Large intestine (tissue), 3 donors: ENCODE measurements at regions not wholly inside any gene's neighbourhood (a gene's known extent, or its start where the extent isn't known, plus 50 kb on each side); places are given as distances from the start of the nearest gene placed in this dataset.
"Not testable (repeated sequence)": the region's sequence is repeated elsewhere in the genome, so short reads cannot be mapped to it uniquely, and the experiment has no call there.

ENCODE experiments used
- DNase-seq, 2 donors: peaks; one replicate each; pipeline versions ENCODE4 v3.0.0 to v3.0.0-alpha.2; 2013
- H3K27ac ChIP-seq: one replicate; pipeline ENCODE4 v1.5.1; 2013; ENCODE audit warnings: low read length
- H3K27me3 ChIP-seq: 2 replicates; pipeline ENCODE4 v1.6.1; 2013; ENCODE audit warnings: low read length; ENCODE audit not compliant: control insufficient read depth, insufficient read depth
- H3K36me3 ChIP-seq: 2 replicates; pipeline ENCODE4 v1.6.1; 2013; ENCODE audit warnings: low read length; ENCODE audit not compliant: control insufficient read depth, insufficient read depth
- H3K4me1 ChIP-seq: one replicate; pipeline ENCODE4 v1.6.1; 2013; ENCODE audit warnings: low read length; ENCODE audit not compliant: control insufficient read depth, insufficient read depth
- H3K4me3 ChIP-seq: one replicate; pipeline ENCODE4 v1.5.1; 2013; ENCODE audit warnings: low read length
- H3K9me3 ChIP-seq: one replicate; pipeline ENCODE4 v1.6.1; 2013; ENCODE audit warnings: mild to moderate bottlenecking, low read depth, low read length, moderate library complexity; ENCODE audit not compliant: control insufficient read depth
- WGBS: methylation state at CpG from one replicate; pipeline ENCODE4 v1.1.5; 2013; ENCODE audit warnings: low lambda C conversion rate; ENCODE audit not compliant: insufficient coverage; 5-methylcytosine and 5-hydroxymethylcytosine counted together

GRCh38 chr13:43946281-43946680, 66.6 kb downstream of the LACC1 start:
- Histone ChIP-seq H3K36me3 (no peaks in the 10 kb centered on the region), H3K4me3 (no peak overlapping the region), H3K4me1 (no peaks in the 10 kb centered on the region), H3K27me3 (no peaks in the 10 kb centered on the region), H3K9me3 (peaks cover 3% of the 10 kb centered on the region), H3K27ac (no peak overlapping the region)
- WGBS, result no CpG with 5 or more reads among the region's 3 CpGs
- no peak for DNase-seq

GRCh38 chr13:43947897-43948458, 68.3 kb downstream of the LACC1 start:
- Histone ChIP-seq H3K4me3 (no peak overlapping the region), H3K9me3 (peaks cover 3% of the 10 kb centered on the region), H3K27ac (no peak overlapping the region), H3K4me1 (no peaks in the 10 kb centered on the region), H3K27me3 (no peaks in the 10 kb centered on the region), H3K36me3 (no peaks in the 10 kb centered on the region)
- WGBS, result no CpG with 5 or more reads among the region's 3 CpGs
- no peak for DNase-seq

- no peak for DNase-seq
- no peaks in the 10 kb centered on the region for H3K9me3 ChIP-seq
- H3K36me3 ChIP-seq, result no peaks in the 10 kb centered on the region
- H3K27me3 ChIP-seq, result peaks cover 3% of the 10 kb centered on the region
- H3K27ac ChIP-seq, result no peak overlapping the region
- H3K4me1 ChIP-seq, result no peaks in the 10 kb centered on the region
- 83% methylated on average over 2 of the region's 2 CpGs for WGBS
- no peak overlapping the region for H3K4me3 ChIP-seq
Observed at GRCh38 chr13:43953370-43953769, 73.7 kb downstream of the LACC1 start.

DNA sequence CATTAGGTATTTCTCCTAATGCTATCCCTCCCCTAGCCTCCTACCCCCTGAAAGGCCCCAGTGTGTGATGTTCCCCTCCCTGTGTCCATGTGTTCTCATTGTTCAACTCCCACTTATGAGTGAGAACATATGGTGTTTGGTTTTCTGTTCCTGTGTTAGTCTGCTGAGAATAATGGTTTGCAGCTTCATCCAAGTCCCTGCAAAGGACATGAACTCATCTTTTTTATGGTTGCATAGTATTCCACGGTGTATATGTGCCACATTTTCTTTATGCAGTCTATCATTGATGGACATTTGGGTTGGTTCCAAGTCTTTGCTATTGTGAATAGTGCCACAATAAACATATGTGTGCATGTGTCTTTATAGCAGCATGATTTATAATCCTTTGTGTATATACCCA, 77.3 kb downstream of the LACC1 start:
- not testable (repeated sequence) for H3K4me1 ChIP-seq, H3K27me3 ChIP-seq, H3K9me3 ChIP-seq, DNase-seq, H3K4me3 ChIP-seq, H3K36me3 ChIP-seq, H3K27ac ChIP-seq
- WGBS, result no CpG with 5 or more reads among the region's 1 CpG

DNA sequence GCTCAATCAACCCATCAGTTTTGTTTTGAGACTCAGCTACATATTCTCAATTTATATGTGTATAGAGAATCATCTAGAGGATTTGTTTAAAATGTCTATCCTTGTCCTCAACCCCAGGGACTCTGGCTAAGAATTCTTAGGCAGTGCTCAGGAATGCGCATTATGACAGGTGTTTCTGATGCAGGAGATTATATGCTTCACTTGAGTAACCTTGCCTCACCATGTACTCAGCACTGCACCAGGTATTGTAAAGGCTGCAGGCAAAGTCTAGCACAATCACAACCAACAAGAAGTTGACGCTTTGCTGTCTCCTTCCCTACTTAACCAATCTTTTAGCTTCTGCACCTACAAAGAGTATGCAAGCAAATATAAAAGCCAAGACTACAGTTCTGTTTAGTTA, 79.6 kb downstream of the LACC1 start:
- DNase-seq, result peak in 1 of 2 donors; percentile 31
- Histone ChIP-seq H3K4me3 (no peak overlapping the region), H3K4me1 (no peaks in the 10 kb centered on the region), H3K27ac (no peak overlapping the region), H3K9me3 (no peaks in the 10 kb centered on the region), H3K36me3 (no peaks in the 10 kb centered on the region), H3K27me3 (peaks cover 4% of the 10 kb centered on the region)
- no CpG with 5 or more reads among the region's 2 CpGs for WGBS

GRCh38 chr13:43961909-43962308, 82.2 kb downstream of the LACC1 start:
- WGBS, result no CpG with 5 or more reads among the region's 4 CpGs

DNA sequence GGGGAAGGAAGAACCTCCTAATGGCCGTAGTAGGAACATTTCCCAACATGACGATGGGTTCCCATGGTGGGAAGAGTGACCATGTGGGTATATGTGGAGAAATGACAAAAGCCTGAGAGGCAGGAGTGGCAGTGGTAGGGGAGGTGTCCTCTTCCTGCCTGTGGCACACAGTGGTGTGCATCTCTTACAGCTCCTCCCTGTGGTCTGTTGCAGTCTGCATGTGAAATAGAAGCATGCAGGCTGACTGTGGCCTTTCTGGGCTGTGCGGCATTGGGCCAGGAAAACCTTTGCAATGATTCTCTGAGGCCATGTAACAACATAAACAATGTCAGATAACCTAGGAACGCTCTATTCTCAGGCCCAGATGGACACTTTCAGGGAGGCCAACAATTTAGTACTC, 84.0 kb downstream of the LACC1 start:
- Histone ChIP-seq H3K4me1 (no peaks in the 10 kb centered on the region), H3K27ac (no peak overlapping the region)
- no CpG with 5 or more reads among the region's 4 CpGs for WGBS

More at GRCh38 chr13:43961909-43962308, 82.2 kb downstream of the LACC1 start:
- H3K9me3 ChIP-seq, result no peaks in the 10 kb centered on the region
- H3K27ac ChIP-seq, result no peak overlapping the region
- no peak for DNase-seq
- H3K36me3 ChIP-seq, result no peaks in the 10 kb centered on the region
- H3K4me1 ChIP-seq, result no peaks in the 10 kb centered on the region
- H3K4me3 ChIP-seq, result no peak overlapping the region
- peaks cover 2% of the 10 kb centered on the region for H3K27me3 ChIP-seq

GRCh38 chr13:43964698-43965458, 85.2 kb downstream of the LACC1 start:
- H3K4me3 ChIP-seq, result no peak overlapping the region
- H3K27me3 ChIP-seq, result peaks cover 2% of the 10 kb centered on the region
- WGBS, result no CpG with 5 or more reads among the region's 2 CpGs
- H3K36me3 ChIP-seq, result no peaks in the 10 kb centered on the region
- DNase-seq, result no peak
- peaks cover 13% of the 10 kb centered on the region for H3K9me3 ChIP-seq
- H3K4me1 ChIP-seq, result no peaks in the 10 kb centered on the region
- H3K27ac ChIP-seq, result no peak overlapping the region

More for the DNA sequence above, 84.0 kb downstream of the LACC1 start:
- no peak for DNase-seq
- Histone ChIP-seq H3K27me3 (peaks cover 2% of the 10 kb centered on the region), H3K9me3 (peaks cover 4% of the 10 kb centered on the region), H3K4me3 (no peak overlapping the region), H3K36me3 (no peaks in the 10 kb centered on the region)

DNA sequence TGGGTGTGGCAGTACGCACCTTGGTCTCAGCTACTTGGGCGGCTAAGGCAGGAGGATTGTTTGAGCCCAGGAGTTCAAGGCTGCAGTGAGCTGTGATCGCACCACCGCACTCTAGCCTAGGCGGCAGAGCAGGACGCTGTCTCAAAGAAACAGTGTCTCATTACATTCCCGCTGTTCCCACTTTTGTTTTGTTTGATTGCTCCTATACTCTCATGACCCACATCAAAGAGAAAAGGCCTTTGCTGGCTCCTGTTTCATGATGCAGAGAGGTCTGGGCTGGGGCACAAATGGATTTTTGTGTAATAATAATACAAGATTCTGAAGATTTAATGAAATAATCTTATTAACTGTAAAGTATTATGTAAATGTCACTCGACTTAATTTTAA, 85.7 kb downstream of the LACC1 start:
- peaks cover 17% of the 10 kb centered on the region for H3K9me3 ChIP-seq
- 100% methylated on average over 1 of the region's 8 CpGs for WGBS
- H3K36me3 ChIP-seq, result no peaks in the 10 kb centered on the region
- H3K27ac ChIP-seq, result no peak overlapping the region
- no peaks in the 10 kb centered on the region for H3K27me3 ChIP-seq
- H3K4me3 ChIP-seq, result no peak overlapping the region
- H3K4me1 ChIP-seq, result no peaks in the 10 kb centered on the region
- DNase-seq, result no peak

DNA sequence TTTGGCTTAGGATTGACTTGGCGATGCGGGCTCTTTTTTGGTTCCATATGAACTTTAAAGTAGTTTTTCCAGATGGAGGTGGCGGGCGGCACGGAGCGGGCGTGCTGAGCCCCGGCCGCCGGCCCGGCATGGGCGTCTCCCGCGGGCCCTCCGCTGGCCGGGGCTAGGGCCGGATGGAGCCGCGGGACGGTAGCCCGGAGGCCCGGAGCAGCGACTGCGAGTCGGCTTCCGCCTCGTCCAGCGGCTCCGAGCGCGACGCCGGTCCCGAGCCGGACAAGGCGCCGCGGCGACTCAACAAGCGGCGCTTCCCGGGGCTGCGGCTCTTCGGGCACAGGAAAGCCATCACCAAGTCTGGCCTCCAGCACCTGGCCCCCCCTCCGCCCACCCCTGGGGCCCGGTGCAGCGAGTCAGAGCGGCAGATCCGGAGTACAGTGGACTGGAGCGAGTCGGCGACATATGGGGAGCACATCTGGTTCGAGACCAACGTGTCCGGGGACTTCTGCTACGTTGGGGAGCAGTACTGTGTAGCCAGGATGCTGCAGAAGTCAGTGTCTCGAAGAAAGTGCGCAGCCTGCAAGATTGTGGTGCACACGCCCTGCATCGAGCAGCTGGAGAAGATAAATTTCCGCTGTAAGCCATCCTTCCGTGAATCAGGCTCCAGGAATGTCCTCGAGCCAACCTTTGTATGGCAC, 88.7 kb downstream of the LACC1 start:
- WGBS, result no CpG with 5 or more reads among the region's 63 CpGs
- H3K4me1 ChIP-seq, DNase-seq, H3K36me3 ChIP-seq, H3K27me3 ChIP-seq, H3K27ac ChIP-seq, H3K4me3 ChIP-seq: not testable (repeated sequence)
- peaks cover 24% of the 10 kb centered on the region for H3K9me3 ChIP-seq
